Fibroblast of skin of right biceps (primary cell): ENCODE measurements at regions not wholly inside any gene's neighbourhood (a gene's known extent, or its start where the extent isn't known, plus 50 kb on each side); places are given as distances from the start of the nearest gene placed in this dataset.

Experiments
- DNase-seq: peaks from one replicate; pipeline ENCODE4 v3.0.0-alpha.2; 2013

- no peak for DNase-seq
Observed at GRCh38 chr5:175103746-175104145, 340.2 kb downstream of the DRD1 start.

- DNase-seq = no peak
Observed at GRCh38 chr5:175102717-175103116, 341.3 kb downstream of the DRD1 start.

- no peak for DNase-seq
Observed at GRCh38 chr5:175098301-175098700, 345.7 kb downstream of the DRD1 start.

- DNase-seq = no peak
Observed at GRCh38 chr5:175096469-175097165, 347.4 kb downstream of the DRD1 start.

GRCh38 chr5:175094461-175094860 is 349.5 kb downstream of the DRD1 start:
- DNase-seq = no peak

GRCh38 chr5:175092691-175093090 is 351.3 kb downstream of the DRD1 start:
- DNase-seq = no peak

- no peak for DNase-seq
Observed at GRCh38 chr5:175088963-175089362, 355.0 kb downstream of the DRD1 start.

GRCh38 chr5:175082866-175083590 is 358.6 kb downstream of the MSX2 start:
- DNase-seq = peak; percentile 36

- DNase-seq = no peak
Observed at GRCh38 chr5:175082346-175082745, 358.0 kb downstream of the MSX2 start.

- DNase-seq = no peak
Observed at GRCh38 chr5:175079707-175080106, 355.3 kb downstream of the MSX2 start.

GRCh38 chr5:175070283-175070682 is 345.9 kb downstream of the MSX2 start:
- no peak for DNase-seq

- no peak for DNase-seq
Observed at GRCh38 chr5:175060257-175060656, 335.9 kb downstream of the MSX2 start.

- DNase-seq = peak; percentile 59
Observed at GRCh38 chr5:175059687-175060211, 335.4 kb downstream of the MSX2 start.

GRCh38 chr5:175056831-175057230 is 332.4 kb downstream of the MSX2 start:
- no peak for DNase-seq

GRCh38 chr5:175054243-175054642 is 329.9 kb downstream of the MSX2 start:
- no peak for DNase-seq

- no peak for DNase-seq
Observed at GRCh38 chr5:175052351-175052750, 328.0 kb downstream of the MSX2 start.

GRCh38 chr5:175047048-175047447 is 322.7 kb downstream of the MSX2 start:
- no peak for DNase-seq

GRCh38 chr5:175045820-175046219 is 321.4 kb downstream of the MSX2 start:
- DNase-seq = no peak

- DNase-seq = no peak
Observed at GRCh38 chr5:175037820-175038219, 313.4 kb downstream of the MSX2 start.

- no peak for DNase-seq
Observed at GRCh38 chr5:175035882-175036533, 311.6 kb downstream of the MSX2 start.

- no peak for DNase-seq
Observed at GRCh38 chr5:175034924-175035323, 310.5 kb downstream of the MSX2 start.

GRCh38 chr5:175032741-175033151 is 308.4 kb downstream of the MSX2 start:
- no peak for DNase-seq

- DNase-seq = no peak
Observed at GRCh38 chr5:175032013-175032412, 307.6 kb downstream of the MSX2 start.

- no peak for DNase-seq
Observed at GRCh38 chr5:175027390-175027789, 303.0 kb downstream of the MSX2 start.
